T-helper 9 cell (primary cell): ENCODE measurements at regions not wholly inside any gene's neighbourhood (a gene's known extent, or its start where the extent isn't known, plus 50 kb on each side); places are given as distances from the start of the nearest gene placed in this dataset.

Experiments
- DNase-seq: peaks from one replicate; pipeline ENCODE4 v3.0.0-alpha.2; 2020

DNA sequence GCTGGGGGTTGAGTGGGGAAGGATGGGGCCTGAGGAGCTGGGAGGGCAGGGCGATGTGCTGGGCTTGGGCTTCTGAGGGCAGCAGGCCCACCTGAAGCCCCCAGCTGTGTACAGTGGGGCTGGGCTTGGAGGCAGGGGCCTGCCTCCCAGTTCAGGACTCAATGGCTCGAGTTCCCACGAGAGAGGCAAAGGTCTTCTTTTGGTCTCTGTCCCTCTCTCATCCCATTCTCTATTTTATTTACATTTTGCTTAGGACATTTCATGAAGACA, 180.6 kb downstream of the MACROH2A1 start:
- DNase-seq, result no peak

DNA sequence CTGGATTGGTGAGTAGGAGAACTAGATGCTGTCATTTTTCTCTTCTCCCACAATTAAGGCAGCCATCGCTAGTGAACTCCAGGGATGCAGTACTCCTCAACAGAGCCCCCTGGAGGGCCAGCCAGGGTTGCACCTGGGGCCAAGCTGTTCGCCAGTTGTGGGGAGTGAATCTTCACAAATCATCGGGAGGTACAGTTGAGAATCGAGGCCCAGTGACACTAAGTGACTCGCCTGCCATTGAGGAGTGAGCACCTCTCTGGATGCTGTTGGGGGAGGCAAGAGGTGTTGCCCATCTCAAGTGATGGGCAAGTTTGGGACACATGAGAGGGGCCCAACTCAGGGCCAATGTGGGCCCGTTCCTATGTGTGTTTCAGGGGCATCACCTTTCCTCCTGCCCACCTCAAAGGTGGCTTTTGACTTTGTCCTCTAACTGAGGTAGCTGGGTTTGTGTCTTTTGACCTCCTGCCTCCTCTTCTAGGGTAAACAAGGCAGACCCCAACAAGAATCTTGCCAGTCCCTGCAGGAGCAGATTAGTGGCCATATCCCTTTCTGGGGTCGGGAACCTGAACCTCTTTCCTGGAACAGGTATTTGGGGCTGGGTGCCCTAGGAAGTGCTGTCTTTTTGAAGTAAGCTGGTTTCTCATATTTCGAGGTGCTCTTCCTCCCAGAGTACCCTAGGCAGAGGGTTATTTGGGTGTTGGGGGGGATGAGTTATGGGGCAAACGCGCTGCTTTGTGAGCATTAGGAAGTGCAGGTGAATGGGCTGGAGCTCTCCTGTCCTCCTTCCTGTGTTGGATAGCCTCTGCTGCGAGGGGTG, 181.2 kb downstream of the MACROH2A1 start:
- no peak for DNase-seq

DNA sequence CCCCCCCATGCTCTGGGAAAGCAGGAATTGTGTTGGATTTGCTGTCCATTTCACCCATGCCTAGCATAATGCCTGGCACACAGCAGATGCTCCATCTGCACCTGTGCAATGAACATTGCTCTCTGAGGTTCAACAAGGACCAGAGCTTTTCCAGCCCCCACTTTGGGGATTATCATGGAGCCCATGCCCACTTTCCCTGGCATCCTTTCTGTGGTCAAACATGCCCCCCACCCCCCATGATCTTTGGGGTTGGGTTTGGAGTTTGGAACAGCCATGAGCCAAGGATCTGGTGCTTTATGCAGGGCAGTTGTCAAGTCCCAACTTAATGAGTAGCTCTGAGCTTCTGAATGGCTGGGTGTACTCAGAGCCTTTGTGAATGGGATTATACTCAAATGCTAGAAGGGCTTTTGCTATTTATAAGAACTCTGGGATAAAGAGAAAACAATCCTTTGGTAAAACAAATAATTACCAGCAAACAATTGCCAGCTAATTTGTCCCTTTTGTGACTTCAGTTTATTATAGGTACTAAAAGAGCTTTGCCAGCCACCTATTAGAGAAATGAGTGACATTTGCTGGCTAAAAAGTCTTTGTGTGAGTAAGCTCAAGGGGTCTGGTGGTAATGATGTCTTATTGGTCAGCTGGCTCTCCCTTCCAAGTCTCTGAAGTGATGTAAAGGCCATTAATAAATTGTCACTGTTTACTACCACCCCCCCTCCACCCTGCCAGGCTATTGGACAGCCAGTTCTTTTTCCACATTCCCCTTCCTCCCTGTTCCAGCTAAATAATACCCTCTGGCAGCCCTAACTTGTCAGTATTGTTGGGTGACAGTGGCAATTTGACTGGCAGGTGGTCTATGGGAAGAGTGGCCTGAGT, 182.3 kb downstream of the MACROH2A1 start:
- DNase-seq, result no peak

DNA sequence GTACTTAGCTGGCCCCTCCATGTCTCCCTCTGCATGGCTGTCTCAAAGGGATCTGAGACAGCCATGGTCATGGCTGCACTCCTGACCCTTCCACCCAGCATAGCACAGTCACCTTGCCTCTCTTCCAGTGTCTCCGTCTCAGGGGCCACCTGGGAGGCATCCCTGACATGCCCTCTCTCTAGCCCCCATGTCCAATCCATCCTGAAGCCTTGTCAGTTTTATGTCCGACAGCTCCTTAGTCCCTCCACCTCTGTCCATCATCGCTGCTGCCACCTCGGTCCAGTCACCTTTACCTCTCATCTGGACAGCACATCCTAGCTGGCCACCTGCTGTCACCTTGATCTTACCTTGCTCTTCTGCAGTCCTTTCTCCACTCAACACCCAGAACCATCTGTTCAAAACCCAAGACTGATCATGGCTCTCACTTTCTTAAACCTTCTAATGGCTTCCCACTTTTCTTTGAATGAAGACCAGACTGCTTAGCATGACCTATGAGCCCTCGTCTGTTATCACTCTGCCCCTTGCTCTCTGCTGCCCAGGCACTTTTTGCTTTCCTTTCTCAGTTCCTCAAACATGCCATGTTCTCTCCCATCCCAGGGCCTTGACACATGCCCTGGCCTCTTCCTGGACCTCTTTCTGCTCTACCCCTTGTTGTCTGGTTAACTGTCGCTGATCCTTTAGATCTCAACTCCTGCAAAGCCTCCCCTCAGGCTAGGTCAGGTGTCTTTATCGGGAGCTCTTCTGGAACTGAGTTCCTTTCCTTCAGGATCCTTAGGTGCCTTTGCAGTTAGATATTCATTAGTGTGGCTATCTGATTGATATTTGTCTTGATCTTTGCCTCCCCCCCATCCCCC, 181.8 kb upstream of the PITX1 start:
- DNase-seq, result no peak

DNA sequence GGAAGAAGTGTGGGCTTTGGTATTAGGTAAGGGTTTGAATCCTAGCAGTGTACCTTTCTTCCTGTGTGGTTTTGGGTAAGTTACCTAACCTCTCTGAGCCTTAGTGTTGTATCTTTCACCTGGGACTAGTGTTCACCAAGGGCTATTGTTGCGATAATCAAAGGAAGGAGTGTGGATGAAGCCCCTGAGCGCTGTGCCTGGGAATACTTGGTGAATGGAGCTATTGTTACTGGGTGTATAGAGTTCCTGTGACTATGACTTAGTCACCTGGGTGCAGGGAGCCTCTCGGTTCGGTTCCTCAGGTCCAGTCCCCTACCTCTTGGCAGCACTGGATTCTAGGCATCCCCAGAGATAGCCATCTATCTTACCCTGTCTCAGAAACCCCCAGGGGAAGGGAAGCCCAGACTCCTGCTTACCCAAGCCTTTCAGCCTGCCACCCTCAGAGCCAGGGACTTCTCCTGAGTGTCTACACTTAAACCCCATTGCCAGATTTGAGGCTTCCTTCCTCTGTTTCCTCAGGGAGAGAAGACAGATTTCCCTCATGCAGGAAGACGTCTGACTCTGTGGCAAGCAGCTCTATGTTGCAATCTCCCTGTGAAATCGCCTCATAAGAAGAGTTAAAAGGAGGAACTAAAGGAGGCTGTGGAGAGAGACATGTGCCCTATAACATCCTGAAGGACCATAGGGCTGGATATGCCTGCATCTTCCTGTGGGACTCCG, 181.0 kb upstream of the PITX1 start:
- DNase-seq, result no peak

DNA sequence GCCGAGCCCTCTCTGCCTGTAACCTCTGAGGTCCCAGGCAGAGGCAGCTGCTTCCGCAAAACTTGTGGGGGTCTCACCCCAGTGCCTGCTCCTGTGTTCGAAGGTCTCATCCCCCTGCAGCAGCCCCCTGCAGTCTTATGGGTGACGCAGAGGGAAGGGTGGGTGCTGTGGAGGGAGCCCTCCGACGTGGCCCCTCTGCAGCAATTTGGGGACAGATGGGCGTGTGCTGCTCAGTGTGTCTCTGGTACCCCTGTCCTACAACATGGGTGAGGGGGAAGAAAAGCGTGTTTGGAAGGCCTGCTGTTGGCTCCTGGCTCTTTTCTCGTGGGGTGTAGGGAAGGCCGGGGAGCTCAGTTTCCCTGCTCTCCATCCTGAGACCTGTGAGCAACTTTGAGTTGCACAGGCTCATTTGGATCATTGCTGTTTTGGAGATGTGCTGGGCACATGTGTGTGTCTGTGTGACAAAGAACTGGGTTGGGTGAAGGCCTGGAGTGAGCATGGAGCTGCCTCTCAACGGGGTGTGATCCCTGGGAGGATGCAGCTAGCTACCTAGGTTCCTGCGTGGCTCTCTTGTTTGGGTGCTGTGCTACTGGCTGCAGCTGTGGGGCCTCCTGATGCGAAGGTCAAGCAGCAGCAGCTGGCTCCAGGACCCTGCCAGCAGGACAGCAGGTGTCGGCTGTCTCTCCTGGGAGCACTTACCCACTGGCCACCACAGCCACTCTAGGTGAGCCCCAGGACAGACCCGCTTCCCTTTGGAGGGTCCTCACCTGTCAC, 179.6 kb upstream of the PITX1 start:
- no peak for DNase-seq

DNA sequence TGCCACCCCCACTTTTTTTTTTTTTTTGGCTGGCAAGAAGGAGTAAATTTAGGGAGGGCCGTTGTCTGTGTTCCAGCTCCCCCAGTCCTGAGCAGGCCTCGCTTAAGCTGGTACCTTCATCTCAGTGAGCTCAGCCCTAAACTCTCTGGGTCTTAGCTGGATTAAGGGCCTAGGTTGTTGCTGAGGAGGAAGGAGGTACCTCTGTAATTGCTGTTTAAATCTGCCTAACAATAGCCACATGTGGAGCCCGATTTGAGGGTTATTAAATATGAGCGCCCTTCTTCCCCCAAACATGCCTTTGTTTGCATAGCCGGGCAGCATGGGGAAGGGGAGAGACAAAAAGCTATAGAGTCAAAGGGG, 179.0 kb upstream of the PITX1 start:
- DNase-seq, result no peak

DNA sequence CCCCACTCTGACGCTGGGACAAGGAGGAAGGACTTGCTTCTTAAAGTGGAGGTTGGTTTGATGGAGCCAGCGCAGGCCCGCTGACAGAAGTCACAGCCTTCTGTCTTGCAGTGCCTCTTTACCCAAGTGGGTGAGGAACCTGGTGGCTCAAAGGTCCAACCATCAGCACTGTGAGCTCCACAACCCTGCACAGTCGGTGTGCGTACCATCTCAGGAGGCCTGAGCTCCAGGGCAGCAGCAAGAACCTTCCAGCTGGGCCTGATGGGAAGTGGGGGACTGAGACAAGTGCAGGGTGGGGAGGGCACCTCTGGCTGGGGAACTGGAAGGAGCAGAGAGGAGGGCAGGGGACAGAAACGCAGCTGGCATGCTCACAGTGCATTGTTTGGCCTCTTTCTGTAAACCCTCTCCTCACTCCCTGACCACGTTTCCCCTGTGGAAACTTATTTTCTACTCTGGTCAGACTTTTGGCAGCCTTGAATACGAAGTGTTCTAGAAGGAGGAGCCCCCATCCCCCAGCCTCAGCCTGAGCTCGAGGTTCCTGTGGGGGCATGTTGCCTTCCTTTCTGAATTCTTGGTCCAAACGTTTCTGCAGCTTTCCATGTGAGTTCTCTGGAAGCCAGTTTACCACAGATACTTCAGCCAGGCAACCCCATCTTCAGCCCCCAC, 178.5 kb upstream of the PITX1 start:
- DNase-seq, result no peak

DNA sequence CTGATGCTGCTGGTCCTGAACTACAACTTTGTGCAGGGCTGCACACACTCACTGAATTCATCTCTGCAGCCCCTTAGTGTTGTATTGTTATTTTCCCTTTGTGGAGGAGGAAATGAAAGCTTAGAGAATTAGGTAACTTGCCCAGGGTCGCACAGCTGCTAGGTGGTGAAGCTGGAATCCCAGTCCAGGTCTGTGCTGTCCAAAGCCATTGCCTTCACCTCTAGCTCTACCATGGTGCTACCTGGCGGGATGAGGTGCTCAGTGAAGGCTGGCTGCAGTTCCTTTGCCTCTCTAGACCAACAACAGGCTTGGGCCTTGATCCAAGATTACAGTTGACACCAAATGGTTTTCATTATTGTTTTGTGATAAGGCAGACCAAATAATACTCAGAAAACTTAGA, 177.8 kb upstream of the PITX1 start:
- no peak for DNase-seq

DNA sequence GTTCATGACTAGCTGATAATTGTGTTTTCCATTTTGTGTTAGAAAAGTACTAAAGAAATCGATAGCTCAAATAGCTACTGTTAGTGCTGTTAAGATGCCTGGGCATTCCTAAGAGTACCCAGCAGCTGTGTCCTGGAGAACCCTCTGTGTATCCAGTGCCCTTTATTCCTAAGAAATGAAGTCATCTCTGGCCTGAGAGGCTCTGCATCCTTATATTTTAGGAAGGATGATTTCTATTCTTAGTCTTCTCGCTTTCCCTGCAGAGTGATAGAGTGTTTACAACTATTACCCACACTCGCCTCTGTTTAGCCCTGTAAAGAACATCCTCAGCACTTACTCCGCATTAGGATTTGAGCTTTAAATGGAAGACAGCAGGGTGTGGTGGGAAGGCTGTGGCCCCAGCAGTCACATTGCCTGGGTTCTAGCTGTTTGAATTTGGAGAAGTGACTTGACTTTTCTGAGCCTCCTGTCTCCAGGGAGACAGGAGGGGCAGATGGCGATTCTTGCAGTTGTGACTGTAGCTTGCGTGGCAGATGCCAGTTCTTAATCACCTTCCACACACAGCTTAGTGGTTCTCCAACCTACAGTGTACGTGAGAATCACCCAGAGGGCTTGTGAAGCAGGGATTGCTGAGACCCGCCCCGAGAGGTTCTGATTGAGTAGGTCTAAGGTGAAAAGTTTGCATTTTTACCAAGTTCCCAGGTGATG, 177.2 kb upstream of the PITX1 start:
- no peak for DNase-seq

DNA sequence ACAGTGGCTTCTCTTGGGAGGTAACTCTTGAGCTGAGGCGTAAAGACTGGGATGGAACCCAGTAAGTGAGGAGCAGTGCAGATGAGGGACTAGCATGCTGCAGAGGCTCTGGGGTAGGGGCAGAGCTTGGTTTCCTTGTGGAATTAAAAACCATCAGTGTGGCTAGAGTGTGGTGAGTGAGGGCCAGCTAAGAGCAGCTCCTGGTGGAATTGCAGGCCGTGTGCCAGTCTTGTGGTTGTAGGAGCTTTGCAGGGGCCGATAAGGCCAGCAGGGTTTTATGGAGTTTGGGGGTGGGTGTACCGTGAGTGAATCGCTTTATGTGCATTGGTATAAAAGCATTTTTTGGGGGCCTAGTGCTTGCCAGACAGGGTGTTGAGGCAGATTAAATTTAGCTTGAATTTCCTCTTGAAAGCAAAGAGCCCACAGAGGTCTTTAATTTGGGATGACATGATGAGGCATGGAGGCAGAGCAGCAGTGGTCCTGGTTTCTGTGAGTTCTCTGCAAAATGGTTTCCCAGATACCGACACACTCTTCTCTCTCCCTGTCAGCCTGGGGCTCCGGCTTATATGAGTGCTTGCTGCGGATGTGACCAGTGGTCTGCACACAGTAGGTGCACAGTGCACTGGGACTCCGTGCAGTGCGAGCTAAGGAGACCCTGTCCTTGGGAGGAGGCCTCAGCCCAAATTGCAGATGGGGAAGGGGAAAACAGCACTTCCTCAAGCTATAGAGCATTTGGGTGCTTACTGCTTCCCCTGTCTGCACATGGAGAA, 176.4 kb upstream of the PITX1 start:
- no peak for DNase-seq

DNA sequence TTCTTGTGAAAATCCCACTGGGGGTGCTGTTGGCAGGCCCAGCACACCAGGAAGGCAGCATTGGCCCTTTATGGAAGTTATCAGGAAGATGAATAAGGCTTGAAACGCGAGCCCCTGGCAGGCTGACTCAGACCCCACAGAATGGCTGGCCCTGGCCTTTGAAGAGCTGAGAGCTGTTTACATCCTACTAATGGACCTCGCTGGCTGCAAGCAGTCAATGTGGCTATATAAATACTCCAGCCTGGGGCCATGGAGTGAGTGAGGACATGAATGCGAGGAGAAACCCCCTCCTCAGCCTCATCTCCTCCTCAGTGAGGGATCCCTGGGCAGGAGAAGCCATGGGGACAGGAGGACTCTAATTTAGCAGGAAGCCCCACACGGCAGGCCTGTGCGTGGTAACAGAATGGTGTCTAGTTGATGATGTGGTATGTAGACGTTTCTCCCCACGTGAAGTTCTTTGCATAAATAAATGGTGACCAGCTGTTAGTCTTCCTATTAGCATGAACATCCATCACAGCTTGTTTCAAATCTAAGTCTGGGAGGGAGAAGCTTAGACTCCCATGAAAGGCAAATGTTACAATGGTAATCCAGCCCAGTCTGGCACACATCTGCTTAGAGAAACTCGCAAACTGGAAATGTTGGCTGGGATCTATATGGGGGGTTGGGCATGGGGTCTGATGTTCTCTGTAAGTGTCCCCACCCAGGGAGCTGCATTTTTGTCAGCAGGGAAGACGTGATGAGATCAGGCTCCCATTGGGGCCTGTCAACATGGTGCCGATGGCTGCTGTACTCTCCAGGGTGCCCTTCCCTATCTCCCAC, 175.1 kb upstream of the PITX1 start:
- no peak for DNase-seq

DNA sequence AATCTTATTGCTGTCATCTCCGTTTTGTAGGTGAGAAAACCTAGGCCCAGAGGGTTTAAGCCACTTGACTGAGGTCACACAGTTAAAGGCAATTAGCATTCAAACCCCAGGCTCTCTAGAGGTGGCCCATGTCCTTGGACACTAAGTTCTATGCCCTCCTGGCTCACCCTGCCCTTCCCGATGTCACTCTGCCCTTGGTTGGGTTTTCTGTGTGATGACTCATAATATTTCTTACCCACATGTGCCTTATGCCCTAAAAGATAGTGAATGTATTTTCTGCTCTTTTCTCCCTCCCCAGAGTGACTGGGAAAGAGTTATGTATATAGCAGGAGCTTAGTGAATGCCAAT, 174.5 kb upstream of the PITX1 start:
- no peak for DNase-seq

DNA sequence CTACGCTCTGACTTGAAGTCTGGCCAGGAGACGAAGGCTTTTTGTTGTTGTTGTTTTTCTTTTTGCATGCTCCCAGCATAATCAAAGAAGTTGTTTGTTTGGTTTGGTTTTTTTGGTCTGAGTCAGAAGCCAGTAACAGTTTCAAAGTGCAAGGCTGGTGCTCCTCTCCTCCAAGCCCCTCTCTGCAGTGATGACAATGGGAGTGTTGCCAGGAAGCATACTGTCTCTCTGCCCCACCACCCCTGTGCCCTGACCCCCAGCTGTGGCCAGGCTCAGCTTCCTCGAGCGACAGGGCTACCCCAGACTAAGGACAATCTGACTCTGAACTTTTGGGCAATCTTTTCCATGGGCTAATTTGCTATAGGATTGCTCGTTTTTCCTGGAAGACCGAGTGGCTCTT, 173.8 kb upstream of the PITX1 start:
- no peak for DNase-seq

DNA sequence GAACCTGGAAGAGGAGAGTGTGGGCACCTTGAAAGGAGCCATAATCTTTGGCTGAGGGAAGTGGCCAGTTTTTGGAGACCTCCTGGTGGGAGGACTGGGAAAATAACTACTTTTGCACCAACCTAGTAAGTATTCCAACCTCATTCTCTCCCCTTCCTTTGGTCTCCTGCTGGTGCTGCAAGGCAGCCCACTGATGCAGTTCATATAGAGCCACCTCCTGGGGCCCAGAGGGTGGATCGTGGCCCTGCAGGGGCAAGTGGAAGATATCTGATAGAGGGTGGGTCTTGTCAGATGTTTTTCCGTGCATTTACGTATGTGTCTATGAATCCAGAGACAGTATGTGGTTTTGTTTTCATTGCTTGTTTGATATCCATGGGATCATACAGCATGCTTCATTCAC, 172.8 kb upstream of the PITX1 start:
- DNase-seq, result no peak

DNA sequence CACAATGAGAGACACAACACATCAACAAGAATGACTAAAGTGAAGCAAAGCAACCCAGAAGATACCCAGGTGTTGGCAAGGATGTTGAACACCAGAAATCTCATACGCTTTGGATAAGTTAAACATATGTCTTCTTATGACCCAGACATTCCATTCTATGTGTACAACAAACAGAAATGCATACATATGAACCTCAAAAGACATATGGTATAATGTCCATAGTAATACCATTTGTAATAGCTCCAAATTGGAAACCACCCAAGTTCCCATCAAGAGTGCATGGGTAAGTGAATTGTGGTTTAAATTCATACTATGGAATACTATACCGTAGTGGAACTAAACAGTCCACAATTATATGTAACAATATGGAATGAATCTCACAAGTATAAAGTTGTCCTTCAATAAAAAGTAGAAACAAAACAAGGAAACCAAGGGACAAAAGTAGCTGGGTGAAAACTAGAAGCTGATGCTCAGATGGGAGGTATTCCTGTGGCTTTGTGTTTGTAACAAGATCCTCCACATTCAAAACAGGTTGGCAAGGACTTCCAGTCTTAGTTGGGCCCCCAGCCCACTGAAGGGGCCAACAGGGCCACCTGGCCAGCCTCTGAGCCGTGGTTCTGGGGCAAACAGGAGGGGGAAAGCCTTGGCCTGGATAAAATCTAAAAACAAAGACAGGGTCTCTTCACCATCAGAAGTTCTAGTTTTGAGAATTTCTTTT, 171.8 kb upstream of the PITX1 start:
- DNase-seq, result no peak

DNA sequence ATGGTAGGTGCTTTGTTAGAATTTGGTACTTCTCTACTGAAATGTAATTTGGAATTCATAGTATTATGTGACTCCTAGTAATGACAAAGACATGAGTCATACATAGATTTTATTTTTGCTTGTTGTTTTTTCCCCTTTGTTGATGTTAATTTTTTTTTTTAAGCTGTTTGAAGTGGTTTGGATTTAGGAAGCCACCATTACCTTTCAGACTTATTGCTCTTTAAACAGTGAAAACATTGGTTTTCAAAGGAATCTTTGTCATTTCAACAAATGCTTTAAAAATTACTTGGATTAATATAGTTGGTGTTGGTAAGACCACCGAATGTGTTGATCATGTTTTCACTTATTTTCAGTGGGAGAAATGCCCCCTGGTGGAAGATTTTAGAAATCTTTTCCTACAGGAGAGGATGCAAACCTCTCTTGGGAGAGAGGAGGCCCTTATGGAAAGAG, 170.1 kb upstream of the PITX1 start:
- no peak for DNase-seq

DNA sequence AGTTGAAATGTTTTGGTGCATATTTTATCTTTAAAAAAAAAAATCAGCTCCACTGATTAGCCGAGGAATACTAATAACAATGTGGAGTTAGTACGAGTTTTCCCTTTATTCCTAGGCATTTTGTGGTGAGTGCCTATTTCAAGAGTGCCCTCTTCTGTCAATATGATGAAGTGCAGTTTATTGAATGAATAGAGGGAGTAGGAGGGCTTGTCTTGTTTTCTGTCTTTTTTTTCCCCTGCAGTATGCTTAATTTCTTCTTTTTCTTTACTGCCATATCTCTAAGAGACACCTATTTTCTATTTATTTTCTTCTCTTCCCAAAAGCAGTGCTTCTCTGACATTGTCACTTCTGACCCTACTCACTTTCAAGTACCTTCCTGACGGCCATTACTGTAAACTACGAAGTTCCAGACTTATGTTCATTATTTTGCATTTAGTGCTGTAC, 169.6 kb upstream of the PITX1 start:
- no peak for DNase-seq
